NCI-H2196 (cell line): ENCODE measurements at regions not wholly inside any gene's neighbourhood (a gene's known extent, or its start where the extent isn't known, plus 50 kb on each side); places are given as distances from the start of the nearest gene placed in this dataset.
A peak's percentile ranks its signal among the peaks of the same experiment; 100 is the strongest.
"Not testable (repeated sequence)": the region's sequence is repeated elsewhere in the genome, so short reads cannot be mapped to it uniquely, and the experiment has no call there.

Experiments used
- DNase-seq: peaks from one replicate; lab custom pipeline; 2025; ENCODE audit not compliant: unreplicated experiment; lab: John Stamatoyannopoulos, UW

GRCh38 chrX:13387666-13388494, 68.0 kb upstream of the ATXN3L start:
- DNase-seq: no peak

- DNase-seq: no peak
Measured at GRCh38 chrX:13386636-13387035, 66.8 kb upstream of the ATXN3L start.

- DNase-seq: no peak
Measured at GRCh38 chrX:13386092-13386491, 66.2 kb upstream of the ATXN3L start.

GRCh38 chrX:13383907-13384306, 64.1 kb upstream of the ATXN3L start:
- DNase-seq: no peak

- no peak for DNase-seq
Measured at GRCh38 chrX:13381514-13381913, 61.7 kb upstream of the ATXN3L start.

- DNase-seq: no peak
Measured at GRCh38 chrX:13380211-13380610, 60.4 kb upstream of the ATXN3L start.

GRCh38 chrX:13378562-13379518, 59.0 kb upstream of the ATXN3L start:
- not testable (repeated sequence) for DNase-seq

- DNase-seq: no peak
Measured at GRCh38 chrX:13377550-13377934, 57.7 kb upstream of the ATXN3L start.

GRCh38 chrX:13376857-13377549, 57.1 kb upstream of the ATXN3L start:
- peak; percentile 36 for DNase-seq

- not testable (repeated sequence) for DNase-seq
Measured at GRCh38 chrX:13375596-13375995, 55.7 kb upstream of the ATXN3L start.

GRCh38 chrX:13374364-13374763, 54.5 kb upstream of the ATXN3L start:
- DNase-seq: no peak

GRCh38 chrX:13373431-13374187, 53.8 kb upstream of the ATXN3L start:
- no peak for DNase-seq

- DNase-seq: no peak
Measured at GRCh38 chrX:13373027-13373426, 53.2 kb upstream of the ATXN3L start.

GRCh38 chrX:13372203-13372980, 52.5 kb upstream of the ATXN3L start:
- no peak for DNase-seq

- DNase-seq: no peak
Measured at GRCh38 chrX:13371186-13371585, 51.3 kb upstream of the ATXN3L start.

GRCh38 chrX:13370713-13371112, 50.9 kb upstream of the ATXN3L start:
- no peak for DNase-seq
